SK-N-SH (cell line): ENCODE measurements at regions not wholly inside any gene's neighbourhood (a gene's known extent, or its start where the extent isn't known, plus 50 kb on each side); places are given as distances from the start of the nearest gene placed in this dataset.
A peak's percentile ranks its signal among the peaks of the same experiment; 100 is the strongest.

Experiments used
- CTCF ChIA-PET: fragments of 300-600, 350-600 bp; formaldehyde crosslinking; extraction: SDS; loops from one replicate; lab custom pipeline; 2021; lab: Yijun Ruan, JAX
- POLR2A ChIA-PET: fragments of 350-600 bp; sonication (Branson Sonifier 250); formaldehyde crosslinking; extraction: SDS; loops from one replicate; lab custom pipeline; 2020; ENCODE audit warnings: antibody characterized with exemption, inconsistent platforms; lab: Yijun Ruan, JAX
- DNase-seq: peaks from one replicate; pipeline ENCODE4 v3.0.0; 2012
- H2AFZ ChIP-seq: fragments of 200-600 bp; sonication (generic); 2 replicates; pipeline ENCODE4 v1.8.1; 2016; ENCODE audit warnings: antibody characterized with exemption, mild to moderate bottlenecking, low read depth
- H3F3A ChIP-seq: fragments of 200-600 bp; sonication (generic); replicated peaks from 2 replicates; pipeline ENCODE3; 2016; ENCODE audit warnings: antibody characterized with exemption, mild to moderate bottlenecking; ENCODE audit not compliant: insufficient read depth
- H3K27ac ChIP-seq, 2 experiments: fragments of 200-500 bp in 1 of 2; fragments of 200-600 bp in 1 of 2; sonication (Bioruptor generic) in 1 of 2; sonication (generic), shearing (Covaris generic) in 1 of 2; 2 replicates each; pipeline versions ENCODE4 v1.5.1 to v1.6.1; 2014 to 2016; ENCODE audit warnings: low read depth in 2 of 2, inconsistent platforms in 1 of 2, low read length in 1 of 2, mild to moderate bottlenecking in 1 of 2, mixed read lengths in 1 of 2
- H3K27me3 ChIP-seq: fragments of 200-600 bp; sonication (generic), shearing (Covaris generic); 2 replicates; pipeline ENCODE4 v1.6.1; 2016; ENCODE audit warnings: mixed run types; ENCODE audit not compliant: insufficient read depth
- H3K36me3 ChIP-seq, 2 experiments: fragments of 200-500 bp in 1 of 2; fragments of 200-600 bp in 1 of 2; sonication (Bioruptor generic) in 1 of 2; sonication (generic) in 1 of 2; replicated peaks in 1 of 2; 2 replicates each; pipeline versions ENCODE3 to v1.5.1; 2014 to 2016; ENCODE audit warnings: low read length in 1 of 2, mild to moderate bottlenecking in 1 of 2; ENCODE audit not compliant: insufficient read depth in 2 of 2, control insufficient read depth in 1 of 2
- H3K4me1 ChIP-seq, 2 experiments: fragments of 200-500 bp in 1 of 2; fragments of 200-600 bp in 1 of 2; sonication (Bioruptor generic) in 1 of 2; sonication (generic), shearing (Covaris generic) in 1 of 2; 2 replicates each; pipeline versions ENCODE4 v1.5.1 to v1.6.1; 2014 to 2016; ENCODE audit warnings: low read depth in 1 of 2, low read length in 1 of 2, mixed run types in 1 of 2; ENCODE audit not compliant: insufficient read depth in 2 of 2, control insufficient read depth in 1 of 2
- H3K4me2 ChIP-seq: fragments of 200-600 bp; sonication (generic), shearing (Covaris generic); 2 replicates; pipeline ENCODE4 v1.6.1; 2017; ENCODE audit warnings: mixed run types
- H3K4me3 ChIP-seq, 2 experiments: fragments of 200-500 bp in 1 of 2; fragments of 200-600 bp in 1 of 2; sonication (Bioruptor generic) in 1 of 2; sonication (generic), shearing (Covaris generic) in 1 of 2; 2 replicates each; pipeline versions ENCODE4 v1.5.1 to v1.8.1; 2014 to 2016; ENCODE audit warnings: low read depth in 2 of 2, inconsistent platforms in 1 of 2, low read length in 1 of 2, mild to moderate bottlenecking in 1 of 2, mixed read lengths in 1 of 2, moderate library complexity in 1 of 2
- H3K79me2 ChIP-seq: fragments of 200-600 bp; sonication (generic); 2 replicates; pipeline ENCODE4 v1.8.1; 2017; ENCODE audit warnings: mild to moderate bottlenecking; ENCODE audit not compliant: insufficient read depth
- H3K9ac ChIP-seq: fragments of 200-600 bp; sonication (generic); 2 replicates; pipeline ENCODE4 v1.6.1; 2017; ENCODE audit warnings: mixed run types
- H3K9me2 ChIP-seq: fragments of 200-600 bp; sonication (generic); 2 replicates; pipeline ENCODE4 v1.6.1; 2017; ENCODE audit warnings: mixed run types
- H3K9me3 ChIP-seq: fragments of 200-600 bp; sonication (generic); 2 replicates; pipeline ENCODE4 v1.6.1; 2017; ENCODE audit warnings: mixed run types, mild to moderate bottlenecking, moderate library complexity
- H4K20me1 ChIP-seq: fragments of 200-600 bp; sonication (generic); 2 replicates; pipeline ENCODE4 v1.6.1; 2017; ENCODE audit warnings: mild to moderate bottlenecking, mixed run types; ENCODE audit not compliant: insufficient read depth
- ELF1 ChIP-seq: IDR thresholded peaks from 2 replicates; pipeline ENCODE4 v1.4.0; 2012
- EP300 ChIP-seq, 2 experiments: IDR thresholded peaks; 2 replicates each; pipeline versions ENCODE4 v1.4.0 to v1.6.1; 2012; ENCODE audit warnings: borderline replicate concordance in 1 of 2, low read depth in 1 of 2, low read length in 1 of 2
- GABPA ChIP-seq: IDR thresholded peaks from 2 replicates; pipeline ENCODE4 v1.4.0; 2012; ENCODE audit warnings: low read depth, mild to moderate bottlenecking
- GATA2 ChIP-seq: sonication (generic); formaldehyde crosslinking; IDR thresholded peaks from 2 replicates; pipeline ENCODE4 v1.5.0; 2020; ENCODE audit warnings: mild to moderate bottlenecking, missing genetic modification reagents
- IRF3 ChIP-seq: fragments of 150-350 bp; IDR thresholded peaks from 2 replicates; pipeline ENCODE4 v1.6.1; 2016; ENCODE audit warnings: mild to moderate bottlenecking, low read depth, low read length
- MEF2A ChIP-seq: IDR thresholded peaks from 2 replicates; pipeline ENCODE4 v1.4.0; 2012; ENCODE audit warnings: low read depth, borderline replicate concordance
- NFIC ChIP-seq: IDR thresholded peaks from 2 replicates; pipeline ENCODE4 v1.4.0; 2012; ENCODE audit warnings: borderline replicate concordance
- NRF1 ChIP-seq: IDR thresholded peaks from 2 replicates; pipeline ENCODE4 v1.6.1; 2012; ENCODE audit warnings: low read depth, mild to moderate bottlenecking, low read length
- POLR2AphosphoS5 ChIP-seq: IDR thresholded peaks from 2 replicates; pipeline ENCODE4 v1.6.1; 2012; ENCODE audit warnings: low read depth, low read length
- RAD21 ChIP-seq: IDR thresholded peaks from 2 replicates; pipeline ENCODE4 v1.6.1; 2012; ENCODE audit warnings: mild to moderate bottlenecking, low read length
- RCOR1 ChIP-seq: fragments of 150-350 bp; IDR thresholded peaks from 2 replicates; pipeline ENCODE4 v1.6.1; 2017; ENCODE audit warnings: antibody characterized with exemption, low read length
- RFX5 ChIP-seq: IDR thresholded peaks from 2 replicates; pipeline ENCODE4 v1.6.1; 2012; ENCODE audit warnings: mild to moderate bottlenecking, improper control_type of control experiment, low read length
- RXRA ChIP-seq: IDR thresholded peaks from 2 replicates; pipeline ENCODE4 v1.4.0; 2012; ENCODE audit warnings: low read depth, mild to moderate bottlenecking, borderline replicate concordance
- TAF1 ChIP-seq: IDR thresholded peaks from 2 replicates; pipeline ENCODE4 v1.6.1; 2012; ENCODE audit warnings: low read depth, mild to moderate bottlenecking, low read length, moderate library complexity, borderline replicate concordance
- WGBS: methylation state at CpG from one replicate; pipeline ENCODE4 v1.1.6; 2017; ENCODE audit warnings: low lambda C conversion rate; 5-methylcytosine and 5-hydroxymethylcytosine counted together
- TF ChIP-seq, protein P1 (sequence below): IDR thresholded peaks from 2 replicates; pipeline ENCODE4 v1.6.1; 2012; ENCODE audit warnings: mild to moderate bottlenecking, low read depth, low read length, moderate library complexity

- Histone ChIP-seq H3K27me3 (no peaks in the 10 kb centered on the region), H3F3A (no peaks in the 10 kb centered on the region), H3K79me2 (no peaks in the 10 kb centered on the region)
- DNase-seq, result peak; percentile 21
- WGBS, result 20% methylated on average over 5 of the region's 5 CpGs
- TF ChIP-seq IRF3 (no peak), RCOR1 (0 out of 2 replicates have a peak, but pooled peaks have one; percentile 6), GATA2 (CRISPR knock-in tag) (peak; percentile 22; the same call in 1 of the 2 replicates), NFIC (0 out of 2 replicates have a peak, but pooled peaks have one; percentile 12), EP300 (IDR thresholded peaks at IDR 0.05; ENCODE audit: borderline replicate concordance in 1 of 2, low read depth in 1 of 2, low read length in 1 of 2) (peak in 1 of 2 experiments; percentile 44; a peak in 1 of 4 replicates)
- TF ChIP-seq, all 33 proteins: peak for 4
- CTCF ChIA-PET, result interaction anchor here (1.1 to 1.6 kb wide), 3 partner anchors 26 to 178 kb away, joined by 3 to 4 read pairs (median 3); no protein-coding TSS in a partner anchor
- H3K27ac ChIP-seq, result no peak overlapping the region
- H3K9me2 ChIP-seq, result no peaks in the 10 kb centered on the region
- H3K4me2 ChIP-seq, result no peak overlapping the region
- H2AFZ ChIP-seq, result no peak overlapping the region
- H4K20me1 ChIP-seq, result no peaks in the 10 kb centered on the region
- H3K36me3 ChIP-seq, result no peaks in the 10 kb centered on the region
- H3K4me1 ChIP-seq, result peaks cover 0 to 2% of the 10 kb centered on the region in 2 experiments; a peak in 2 of 4 replicates
- H3K9ac ChIP-seq, result no peak overlapping the region
- no peaks in the 10 kb centered on the region for H3K9me3 ChIP-seq
- POLR2A ChIA-PET, result no interaction called here
- no peak overlapping the region for H3K4me3 ChIP-seq
These were observed 226.1 kb upstream of the HNRNPA3 start for GRCh38 chr2:176986487-176986886.

DNA sequence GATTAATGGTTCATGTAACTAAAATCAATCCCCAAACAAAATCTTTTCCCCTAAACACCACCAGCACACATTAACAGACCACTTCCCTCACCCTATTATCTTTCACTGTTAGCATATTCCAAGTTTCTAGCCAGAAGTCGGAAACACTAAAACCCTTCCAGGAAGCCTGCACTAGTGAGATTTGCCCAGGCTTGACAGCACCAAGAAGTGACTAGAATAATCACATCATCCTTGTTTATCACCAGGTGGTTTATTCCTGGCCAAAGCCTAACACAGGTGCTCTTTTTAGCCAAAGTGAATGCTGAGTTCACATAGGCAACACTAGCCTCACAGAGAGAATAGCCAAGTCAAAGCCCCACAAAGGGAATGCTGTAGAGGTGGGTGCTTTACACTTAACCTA, 221.2 kb upstream of the HNRNPA3 start:
- H3K9me2 ChIP-seq, result no peaks in the 10 kb centered on the region
- no peak overlapping the region for H3K27ac ChIP-seq
- H3K9ac ChIP-seq, result no peak overlapping the region
- no peak overlapping the region for H3K4me3 ChIP-seq
- ChIA-PET POLR2A (no interaction called here), CTCF (interaction anchor here (1.6 kb wide), 1 partner anchor 11 kb away, joined by 4 read pairs; no protein-coding TSS in a partner anchor)
- 63% methylated on average over 1 of the region's 1 CpG for WGBS
- H4K20me1 ChIP-seq, result no peaks in the 10 kb centered on the region
- H3K27me3 ChIP-seq, result no peaks in the 10 kb centered on the region
- H3K4me1 ChIP-seq, result no peaks in the 10 kb centered on the region; a peak in 1 of 4 replicates
- H3K36me3 ChIP-seq, result no peaks in the 10 kb centered on the region
- no peak overlapping the region for H3K4me2 ChIP-seq
- no peak overlapping the region for H2AFZ ChIP-seq
- no peaks in the 10 kb centered on the region for H3K79me2 ChIP-seq
- TF ChIP-seq ELF1 (no peak), IRF3 (no peak), TAF1 (no peak), GABPA (no peak), RFX5 (no peak), POLR2AphosphoS5 (no peak), RXRA (no peak), NFIC (no peak), NRF1 (no peak), MEF2A (no peak), RAD21 (no peak)
- TF ChIP-seq, protein P1, sequence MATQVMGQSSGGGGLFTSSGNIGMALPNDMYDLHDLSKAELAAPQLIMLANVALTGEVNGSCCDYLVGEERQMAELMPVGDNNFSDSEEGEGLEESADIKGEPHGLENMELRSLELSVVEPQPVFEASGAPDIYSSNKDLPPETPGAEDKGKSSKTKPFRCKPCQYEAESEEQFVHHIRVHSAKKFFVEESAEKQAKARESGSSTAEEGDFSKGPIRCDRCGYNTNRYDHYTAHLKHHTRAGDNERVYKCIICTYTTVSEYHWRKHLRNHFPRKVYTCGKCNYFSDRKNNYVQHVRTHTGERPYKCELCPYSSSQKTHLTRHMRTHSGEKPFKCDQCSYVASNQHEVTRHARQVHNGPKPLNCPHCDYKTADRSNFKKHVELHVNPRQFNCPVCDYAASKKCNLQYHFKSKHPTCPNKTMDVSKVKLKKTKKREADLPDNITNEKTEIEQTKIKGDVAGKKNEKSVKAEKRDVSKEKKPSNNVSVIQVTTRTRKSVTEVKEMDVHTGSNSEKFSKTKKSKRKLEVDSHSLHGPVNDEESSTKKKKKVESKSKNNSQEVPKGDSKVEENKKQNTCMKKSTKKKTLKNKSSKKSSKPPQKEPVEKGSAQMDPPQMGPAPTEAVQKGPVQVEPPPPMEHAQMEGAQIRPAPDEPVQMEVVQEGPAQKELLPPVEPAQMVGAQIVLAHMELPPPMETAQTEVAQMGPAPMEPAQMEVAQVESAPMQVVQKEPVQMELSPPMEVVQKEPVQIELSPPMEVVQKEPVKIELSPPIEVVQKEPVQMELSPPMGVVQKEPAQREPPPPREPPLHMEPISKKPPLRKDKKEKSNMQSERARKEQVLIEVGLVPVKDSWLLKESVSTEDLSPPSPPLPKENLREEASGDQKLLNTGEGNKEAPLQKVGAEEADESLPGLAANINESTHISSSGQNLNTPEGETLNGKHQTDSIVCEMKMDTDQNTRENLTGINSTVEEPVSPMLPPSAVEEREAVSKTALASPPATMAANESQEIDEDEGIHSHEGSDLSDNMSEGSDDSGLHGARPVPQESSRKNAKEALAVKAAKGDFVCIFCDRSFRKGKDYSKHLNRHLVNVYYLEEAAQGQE, result no peak
- no peaks in the 10 kb centered on the region for H3F3A ChIP-seq
- DNase-seq, result no peak
- H3K9me3 ChIP-seq, result no peaks in the 10 kb centered on the region
